B cell (primary cell): ENCODE measurements at regions not wholly inside any gene's neighbourhood (a gene's known extent, or its start where the extent isn't known, plus 50 kb on each side); places are given as distances from the start of the nearest gene placed in this dataset.

ENCODE experiments used
- ATAC-seq: fragments of 200-7000 bp; cut with Tn5 transposase; one replicate; pipeline ENCODE4 v1.10.0; 2021; ENCODE audit warnings: low read depth, mild to moderate bottlenecking, moderate number of reproducible peaks, moderate library complexity
- CTCF ChIA-PET: fragments of 350-600 bp; sonication (Branson Sonifier 250); formaldehyde crosslinking; loops from one replicate; lab custom pipeline; 2021; ENCODE audit warnings: antibody characterized with exemption, inconsistent platforms; lab: Charles Lee
- POLR2A ChIA-PET: fragments of 350-600 bp; sonication (Branson Sonifier 250); formaldehyde crosslinking; loops from one replicate; lab custom pipeline; 2021; ENCODE audit warnings: antibody characterized with exemption; lab: Charles Lee
- DNase-seq: peaks from one replicate; pipeline ENCODE4 v3.0.0; 2013
- H2AFZ ChIP-seq: 2 replicates; pipeline ENCODE4 v1.6.1; 2012; ENCODE audit warnings: mild to moderate bottlenecking, low read depth, low read length; ENCODE audit not compliant: insufficient read depth, poor library complexity, severe bottlenecking
- H3K27ac ChIP-seq, 2 donors: 1 replicate in 1 of 2; 2 replicates in 1 of 2; pipeline ENCODE4 v1.5.1; 2012 to 2013; ENCODE audit warnings: low read length in 2 of 2, mild to moderate bottlenecking in 2 of 2, moderate library complexity in 1 of 2
- H3K27me3 ChIP-seq, 4 experiments: fragments of 200-600 bp in 1 of 4; sonication (generic) in 1 of 4; replicated peaks in 1 of 4; 1 replicate in 2 of 4; 2 replicates in 2 of 4; pipeline versions ENCODE4 v1.6.1 to v1.7.0; 2013 to 2016; ENCODE audit warnings: low read length in 3 of 4, mild to moderate bottlenecking in 2 of 4, mixed read lengths in 1 of 4, moderate library complexity in 1 of 4; ENCODE audit not compliant: insufficient read depth in 4 of 4, control insufficient read depth in 3 of 4; ENCODE audit errors: control extremely low read depth in 1 of 4
- H3K36me3 ChIP-seq, 2 experiments: replicated peaks in 1 of 2; 1 replicate in 1 of 2; 2 replicates in 1 of 2; pipeline versions ENCODE4 v1.6.1 to v1.7.1; 2013; ENCODE audit warnings: low read length in 1 of 2; ENCODE audit not compliant: insufficient read depth in 2 of 2, control insufficient read depth in 1 of 2; ENCODE audit errors: control extremely low read depth in 1 of 2, extremely low read depth in 1 of 2
- H3K4me1 ChIP-seq, 2 donors: fragments of 200-600 bp in 1 of 2; sonication (generic) in 1 of 2; 1 replicate in 1 of 2; 2 replicates in 1 of 2; pipeline versions ENCODE4 v1.5.1 to v1.6.1; 2013 to 2017; ENCODE audit warnings: low read length in 2 of 2; ENCODE audit not compliant: control insufficient read depth in 2 of 2, insufficient read depth in 2 of 2
- H3K4me2 ChIP-seq: replicated peaks from 2 replicates; pipeline ENCODE3; 2012; ENCODE audit warnings: mild to moderate bottlenecking, low read depth, low read length; ENCODE audit not compliant: poor library complexity, severe bottlenecking
- H3K4me3 ChIP-seq, 5 experiments: fragments of 200-600 bp in 1 of 5; sonication (generic) in 1 of 5; 1 replicate in 3 of 5; 2 replicates in 2 of 5; pipeline versions ENCODE4 v1.5.1 to v1.7.0; 2011 to 2016; ENCODE audit warnings: low read length in 4 of 5, mild to moderate bottlenecking in 4 of 5, low read depth in 2 of 5, control low read depth in 1 of 5, moderate library complexity in 1 of 5; ENCODE audit not compliant: insufficient read depth in 1 of 5; ENCODE audit errors: control extremely low read depth in 1 of 5, extremely low read depth in 1 of 5
- H3K79me2 ChIP-seq: fragments of 200-600 bp; sonication (generic); one replicate; pipeline ENCODE4 v1.6.0; 2016; ENCODE audit warnings: low read length; ENCODE audit not compliant: control insufficient read depth, insufficient read depth
- H3K9ac ChIP-seq: fragments of 200-600 bp; sonication (generic); 2 replicates; pipeline ENCODE4 v1.6.1; 2017; ENCODE audit warnings: mild to moderate bottlenecking, low read length, moderate library complexity
- H3K9me3 ChIP-seq, 3 donors: one replicate each; pipeline versions ENCODE4 v1.6.1 to v1.7.1; 2013; ENCODE audit warnings: low read length in 2 of 3; ENCODE audit not compliant: control insufficient read depth in 2 of 3, insufficient read depth in 1 of 3; ENCODE audit errors: control extremely low read depth in 1 of 3
- H4K20me1 ChIP-seq: 2 replicates; pipeline ENCODE4 v1.6.0; 2012; ENCODE audit warnings: mild to moderate bottlenecking, low read length; ENCODE audit not compliant: insufficient read depth, control insufficient read depth, poor library complexity, severe bottlenecking
- H3K27ac Mint-ChIP-seq: one replicate; pipeline ENCODE4 v1.8.0; 2021; ENCODE audit warnings: mixed read lengths
- H3K27me3 Mint-ChIP-seq: one replicate; pipeline ENCODE4 v1.8.0; 2021; ENCODE audit warnings: mixed read lengths
- H3K4me1 Mint-ChIP-seq: one replicate; pipeline ENCODE4 v1.8.0; 2021; ENCODE audit warnings: mixed read lengths
- H3K4me3 Mint-ChIP-seq: one replicate; pipeline ENCODE4 v1.8.0; 2021; ENCODE audit warnings: mixed read lengths
- H3K9me3 Mint-ChIP-seq: one replicate; pipeline ENCODE4 v1.8.0; 2022; ENCODE audit warnings: mixed read lengths; ENCODE audit not compliant: insufficient read depth
- CTCF ChIP-seq: fragments of 200-600 bp; IDR thresholded peaks from one replicate; pipeline ENCODE4 v1.8.0; 2022; ENCODE audit warnings: antibody characterized with exemption, mild to moderate bottlenecking
- EZH2 ChIP-seq: IDR thresholded peaks from 2 replicates; pipeline ENCODE4 v1.6.1; 2012; ENCODE audit warnings: borderline replicate concordance, low read depth, mild to moderate bottlenecking, moderate library complexity, low read length; ENCODE audit not compliant: insufficient read depth, poor library complexity, severe bottlenecking
- WGBS: methylation state at CpG from one replicate; pipeline ENCODE4 v1.1.5; 2013; ENCODE audit warnings: missing lambda C conversion rate; ENCODE audit not compliant: insufficient coverage; 5-methylcytosine and 5-hydroxymethylcytosine counted together
- intact Hi-C: fragments of 100-400 bp; cut with micrococcal nuclease; formaldehyde crosslinking; loops from one replicate; pipeline ENCODE4 v1.10.0; 2022

- Histone ChIP-seq H3K9me3 (peaks cover 0 to 1% (median 0%) of the 10 kb centered on the region in 3 donors), H3K79me2 (no peaks in the 10 kb centered on the region), H2AFZ (no peak overlapping the region), H3K4me2 (no peak overlapping the region), H3K27me3 (no peaks in the 10 kb centered on the region), H3K9ac (no peak overlapping the region), H3K4me3 (no peak overlapping the region), H3K27ac (no peak overlapping the region), H3K36me3 (no peaks in the 10 kb centered on the region), H3K4me1 (no peaks in the 10 kb centered on the region), H4K20me1 (no peaks in the 10 kb centered on the region)
- DNase-seq = no peak
- no peak overlapping the region for H3K27ac Mint-ChIP-seq
- ATAC-seq = no peak
- TF ChIP-seq EZH2 (no peak), CTCF (no peak)
- CTCF ChIA-PET = no interaction called here
- H3K4me3 Mint-ChIP-seq = no peak overlapping the region
- no peaks in the 10 kb centered on the region for H3K4me1 Mint-ChIP-seq
- H3K9me3 Mint-ChIP-seq = peaks cover 5% of the 10 kb centered on the region
- H3K27me3 Mint-ChIP-seq = no peaks in the 10 kb centered on the region
- POLR2A ChIA-PET = no interaction called here
- no CpG with 5 or more reads among the region's 2 CpGs for WGBS
- intact Hi-C loops = no loop called here
These were observed 483.1 kb downstream of the CDH11 start for GRCh38 chr16:64638766-64639165.

- Mint-ChIP-seq H3K4me3 (no peak overlapping the region), H3K27me3 (no peaks in the 10 kb centered on the region), H3K27ac (no peak overlapping the region), H3K4me1 (no peaks in the 10 kb centered on the region), H3K9me3 (peaks cover 4% of the 10 kb centered on the region)
- intact Hi-C loops = no loop called here
- no peaks in the 10 kb centered on the region for H3K4me1 ChIP-seq
- CTCF ChIA-PET = no interaction called here
- ATAC-seq = no peak
- H2AFZ ChIP-seq = no peak overlapping the region
- no peaks in the 10 kb centered on the region for H3K27me3 ChIP-seq
- H3K27ac ChIP-seq = no peak overlapping the region
- no peak overlapping the region for H3K4me3 ChIP-seq
- TF ChIP-seq CTCF = no peak
- TF ChIP-seq EZH2 = no peak
- no peak for DNase-seq
- no peaks in the 10 kb centered on the region for H4K20me1 ChIP-seq
- H3K79me2 ChIP-seq = no peaks in the 10 kb centered on the region
- no peak overlapping the region for H3K9ac ChIP-seq
- H3K4me2 ChIP-seq = no peak overlapping the region
- no peaks in the 10 kb centered on the region for H3K36me3 ChIP-seq
- peaks cover 0 to 13% (median 0%) of the 10 kb centered on the region in 3 donors for H3K9me3 ChIP-seq
- 71% methylated on average over 1 of the region's 2 CpGs for WGBS
- POLR2A ChIA-PET = no interaction called here
These were observed 492.2 kb downstream of the CDH11 start for GRCh38 chr16:64629622-64630021.
